ENCODE measurements at regions not wholly inside any gene's neighbourhood (a gene's known extent, or its start where the extent isn't known, plus 50 kb on each side); places are given as distances from the start of the nearest gene placed in this dataset.
"Not testable (repeated sequence)": the region's sequence is repeated elsewhere in the genome, so short reads cannot be mapped to it uniquely, and the experiment has no call there.

DNA sequence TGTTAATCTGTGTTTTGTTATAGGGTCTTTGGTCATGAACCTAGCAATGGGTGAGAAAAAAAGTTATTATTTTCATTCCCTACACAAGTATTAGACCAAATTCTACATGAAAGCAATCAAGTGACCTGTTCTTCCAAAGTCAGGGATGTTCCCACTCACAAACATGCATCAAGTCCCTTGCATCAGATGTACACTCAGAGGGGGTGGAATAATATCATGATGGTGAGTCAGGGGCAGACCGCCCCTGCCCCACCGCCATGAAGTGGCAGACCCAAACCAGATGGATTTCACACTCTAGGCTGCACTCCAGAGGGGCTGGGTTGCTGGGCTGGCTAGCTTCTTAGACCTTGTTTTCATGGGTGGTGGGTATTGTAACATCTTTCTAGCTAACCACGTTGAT is 91.4 kb downstream of the ACAA2 start:
- no peaks in the 10 kb centered on the region for H3K9me3 ChIP-seq
- no peaks in the 10 kb centered on the region for H3K36me3 ChIP-seq (replicated peaks in 1 of 2; ENCODE audit: control insufficient read depth in 1 of 2, insufficient read depth in 2 of 2, low read length in 1 of 2)
- peak overlapping the region in 1 of 2 experiments; percentile 98; a peak in 1 of 4 replicates for H3K27ac ChIP-seq (ENCODE audit: low read depth in 2 of 2, low read length in 1 of 2)
- CTCF ChIA-PET, result interaction anchor here (1.0 kb wide), 1 partner anchor 212 kb away, joined by 3 read pairs; no protein-coding TSS in a partner anchor
- 67% methylated on average over 3 of the region's 3 CpGs for WGBS (ENCODE audit: low lambda C conversion rate)
- no peak overlapping the region for H3K9ac ChIP-seq
- TF ChIP-seq, protein P1, sequence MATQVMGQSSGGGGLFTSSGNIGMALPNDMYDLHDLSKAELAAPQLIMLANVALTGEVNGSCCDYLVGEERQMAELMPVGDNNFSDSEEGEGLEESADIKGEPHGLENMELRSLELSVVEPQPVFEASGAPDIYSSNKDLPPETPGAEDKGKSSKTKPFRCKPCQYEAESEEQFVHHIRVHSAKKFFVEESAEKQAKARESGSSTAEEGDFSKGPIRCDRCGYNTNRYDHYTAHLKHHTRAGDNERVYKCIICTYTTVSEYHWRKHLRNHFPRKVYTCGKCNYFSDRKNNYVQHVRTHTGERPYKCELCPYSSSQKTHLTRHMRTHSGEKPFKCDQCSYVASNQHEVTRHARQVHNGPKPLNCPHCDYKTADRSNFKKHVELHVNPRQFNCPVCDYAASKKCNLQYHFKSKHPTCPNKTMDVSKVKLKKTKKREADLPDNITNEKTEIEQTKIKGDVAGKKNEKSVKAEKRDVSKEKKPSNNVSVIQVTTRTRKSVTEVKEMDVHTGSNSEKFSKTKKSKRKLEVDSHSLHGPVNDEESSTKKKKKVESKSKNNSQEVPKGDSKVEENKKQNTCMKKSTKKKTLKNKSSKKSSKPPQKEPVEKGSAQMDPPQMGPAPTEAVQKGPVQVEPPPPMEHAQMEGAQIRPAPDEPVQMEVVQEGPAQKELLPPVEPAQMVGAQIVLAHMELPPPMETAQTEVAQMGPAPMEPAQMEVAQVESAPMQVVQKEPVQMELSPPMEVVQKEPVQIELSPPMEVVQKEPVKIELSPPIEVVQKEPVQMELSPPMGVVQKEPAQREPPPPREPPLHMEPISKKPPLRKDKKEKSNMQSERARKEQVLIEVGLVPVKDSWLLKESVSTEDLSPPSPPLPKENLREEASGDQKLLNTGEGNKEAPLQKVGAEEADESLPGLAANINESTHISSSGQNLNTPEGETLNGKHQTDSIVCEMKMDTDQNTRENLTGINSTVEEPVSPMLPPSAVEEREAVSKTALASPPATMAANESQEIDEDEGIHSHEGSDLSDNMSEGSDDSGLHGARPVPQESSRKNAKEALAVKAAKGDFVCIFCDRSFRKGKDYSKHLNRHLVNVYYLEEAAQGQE (IDR thresholded peaks at IDR 0.05; ENCODE audit: low read depth, low read length), result no peak
- TF ChIP-seq FOXJ3 (CRISPR knock-in tag; IDR thresholded peaks at IDR 0.05) (no peak), FOSL2 (IDR thresholded peaks at IDR 0.05; ENCODE audit: borderline replicate concordance, low read depth) (no peak), RXRA (IDR thresholded peaks at IDR 0.05; ENCODE audit: borderline replicate concordance, low read depth) (no peak), SMC3 (IDR thresholded peaks at IDR 0.05; ENCODE audit: low read depth, low read length) (no peak), EZH2phosphoT487 (IDR thresholded peaks at IDR 0.05; ENCODE audit: borderline replicate concordance, low read depth) (no peak), SIN3A (IDR thresholded peaks at IDR 0.05; ENCODE audit: borderline replicate concordance, low read depth, low read length) (no peak), GATA2 (CRISPR knock-in tag; IDR thresholded peaks at IDR 0.05) (no peak), MEF2A (IDR thresholded peaks at IDR 0.05; ENCODE audit: borderline replicate concordance, low read depth) (no peak)
- TF ChIP-seq, protein P2, sequence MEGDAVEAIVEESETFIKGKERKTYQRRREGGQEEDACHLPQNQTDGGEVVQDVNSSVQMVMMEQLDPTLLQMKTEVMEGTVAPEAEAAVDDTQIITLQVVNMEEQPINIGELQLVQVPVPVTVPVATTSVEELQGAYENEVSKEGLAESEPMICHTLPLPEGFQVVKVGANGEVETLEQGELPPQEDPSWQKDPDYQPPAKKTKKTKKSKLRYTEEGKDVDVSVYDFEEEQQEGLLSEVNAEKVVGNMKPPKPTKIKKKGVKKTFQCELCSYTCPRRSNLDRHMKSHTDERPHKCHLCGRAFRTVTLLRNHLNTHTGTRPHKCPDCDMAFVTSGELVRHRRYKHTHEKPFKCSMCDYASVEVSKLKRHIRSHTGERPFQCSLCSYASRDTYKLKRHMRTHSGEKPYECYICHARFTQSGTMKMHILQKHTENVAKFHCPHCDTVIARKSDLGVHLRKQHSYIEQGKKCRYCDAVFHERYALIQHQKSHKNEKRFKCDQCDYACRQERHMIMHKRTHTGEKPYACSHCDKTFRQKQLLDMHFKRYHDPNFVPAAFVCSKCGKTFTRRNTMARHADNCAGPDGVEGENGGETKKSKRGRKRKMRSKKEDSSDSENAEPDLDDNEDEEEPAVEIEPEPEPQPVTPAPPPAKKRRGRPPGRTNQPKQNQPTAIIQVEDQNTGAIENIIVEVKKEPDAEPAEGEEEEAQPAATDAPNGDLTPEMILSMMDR (IDR thresholded peaks at IDR 0.05), result no peak
- TF ChIP-seq, protein P3, sequence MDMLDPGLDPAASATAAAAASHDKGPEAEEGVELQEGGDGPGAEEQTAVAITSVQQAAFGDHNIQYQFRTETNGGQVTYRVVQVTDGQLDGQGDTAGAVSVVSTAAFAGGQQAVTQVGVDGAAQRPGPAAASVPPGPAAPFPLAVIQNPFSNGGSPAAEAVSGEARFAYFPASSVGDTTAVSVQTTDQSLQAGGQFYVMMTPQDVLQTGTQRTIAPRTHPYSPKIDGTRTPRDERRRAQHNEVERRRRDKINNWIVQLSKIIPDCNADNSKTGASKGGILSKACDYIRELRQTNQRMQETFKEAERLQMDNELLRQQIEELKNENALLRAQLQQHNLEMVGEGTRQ (IDR thresholded peaks at IDR 0.05; ENCODE audit: borderline replicate concordance, low read depth, low read length), result no peak
- H2AFZ ChIP-seq (ENCODE audit: low read depth), result no peak overlapping the region
- H3F3A ChIP-seq (replicated peaks; ENCODE audit: insufficient read depth), result peaks cover 25% of the 10 kb centered on the region
- H3K4me1 ChIP-seq (ENCODE audit: control insufficient read depth in 1 of 2, insufficient read depth in 2 of 2, low read depth in 1 of 2, low read length in 1 of 2), result peaks cover 11 to 31% of the 10 kb centered on the region in 2 experiments; a peak in 3 of 4 replicates
- no peaks in the 10 kb centered on the region for H3K27me3 ChIP-seq (ENCODE audit: insufficient read depth)
- H3K4me2 ChIP-seq, result no peak overlapping the region
- no peaks in the 10 kb centered on the region for H3K79me2 ChIP-seq (ENCODE audit: insufficient read depth)
- no peaks in the 10 kb centered on the region for H3K9me2 ChIP-seq
- H4K20me1 ChIP-seq (ENCODE audit: insufficient read depth), result no peaks in the 10 kb centered on the region
- H3K4me3 ChIP-seq (ENCODE audit: low read depth in 2 of 2, low read length in 1 of 2), result no peak overlapping the region
- POLR2A ChIA-PET, result no interaction called here
- DNase-seq, result no peak

DNA sequence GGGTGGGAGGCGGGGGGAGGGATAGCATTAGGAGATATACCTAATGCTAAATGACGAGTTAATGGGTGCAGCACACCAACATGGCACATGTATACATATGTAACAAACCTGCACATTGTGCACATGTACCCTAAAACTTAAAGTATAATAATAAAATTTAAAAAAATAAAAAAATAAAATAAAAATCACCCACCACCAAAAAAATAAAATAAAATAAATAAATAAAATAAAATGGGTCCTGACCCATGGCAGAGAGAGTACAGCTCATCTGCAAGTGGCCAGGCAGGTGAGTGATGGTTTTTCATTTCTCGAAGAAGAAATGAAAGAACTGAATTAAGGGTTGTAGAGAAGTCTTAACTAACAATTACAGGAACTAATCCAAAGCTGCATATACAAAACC is 92.4 kb downstream of the ACAA2 start:
- H3K79me2 ChIP-seq (ENCODE audit: insufficient read depth); H3K27ac ChIP-seq (ENCODE audit: low read depth in 2 of 2, low read length in 1 of 2); H4K20me1 ChIP-seq (ENCODE audit: insufficient read depth); H3K4me3 ChIP-seq (ENCODE audit: low read depth in 2 of 2, low read length in 1 of 2); H2AFZ ChIP-seq (ENCODE audit: low read depth); H3K4me2 ChIP-seq; H3K36me3 ChIP-seq (replicated peaks in 1 of 2; ENCODE audit: control insufficient read depth in 1 of 2, insufficient read depth in 2 of 2, low read length in 1 of 2); H3K27me3 ChIP-seq (ENCODE audit: insufficient read depth); H3K9me2 ChIP-seq; CTCF ChIA-PET; DNase-seq; POLR2A ChIA-PET; H3K9ac ChIP-seq; H3K9me3 ChIP-seq: not testable (repeated sequence)
- WGBS (ENCODE audit: low lambda C conversion rate), result 77% methylated on average over 3 of the region's 3 CpGs
- Histone ChIP-seq H3K4me1 (ENCODE audit: control insufficient read depth in 1 of 2, insufficient read depth in 2 of 2, low read depth in 1 of 2, low read length in 1 of 2) (peaks cover 3 to 23% of the 10 kb centered on the region in 2 experiments; a peak in 2 of 4 replicates), H3F3A (replicated peaks; ENCODE audit: insufficient read depth) (peaks cover 19% of the 10 kb centered on the region)
